Putamen (tissue), 1 donor: ENCODE measurements at regions not wholly inside any gene's neighbourhood (a gene's known extent, or its start where the extent isn't known, plus 50 kb on each side); places are given as distances from the start of the nearest gene placed in this dataset.

Experiments used
- DNase-seq: peaks from one replicate; pipeline ENCODE4 v3.0.0-alpha.2; 2016; ENCODE audit warnings: low spot score

DNA sequence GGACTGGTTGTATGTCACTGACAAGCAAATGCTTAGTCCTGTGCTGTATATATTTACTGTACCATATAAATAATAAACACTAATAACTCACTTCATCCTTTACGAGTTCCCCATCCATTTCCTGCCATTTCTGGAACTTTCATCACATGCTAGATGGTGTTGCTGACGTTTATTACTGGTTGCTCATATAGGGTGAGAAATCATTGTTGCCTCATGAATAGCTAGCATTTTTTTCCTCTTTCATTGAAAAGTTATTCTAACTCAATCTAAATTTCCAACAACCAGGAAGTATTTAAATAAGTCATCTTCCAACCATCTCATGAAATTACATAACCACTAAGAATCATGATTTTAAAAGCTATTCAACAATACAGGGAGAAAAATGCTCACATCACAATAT lies 88.6 kb upstream of the RCN1 start:
- DNase-seq = no peak

- no peak for DNase-seq
Measured at GRCh38 chr11:31997955-31998354, 92.9 kb upstream of the RCN1 start.

- DNase-seq = no peak
Measured at GRCh38 chr11:31996159-31996881, 94.6 kb upstream of the RCN1 start.

GRCh38 chr11:31995525-31996094 lies 95.3 kb upstream of the RCN1 start:
- DNase-seq = no peak

GRCh38 chr11:31995032-31995431 lies 95.8 kb upstream of the RCN1 start:
- DNase-seq = no peak

- no peak for DNase-seq
Measured at GRCh38 chr11:31987118-31988005, 103.5 kb upstream of the RCN1 start.

DNA sequence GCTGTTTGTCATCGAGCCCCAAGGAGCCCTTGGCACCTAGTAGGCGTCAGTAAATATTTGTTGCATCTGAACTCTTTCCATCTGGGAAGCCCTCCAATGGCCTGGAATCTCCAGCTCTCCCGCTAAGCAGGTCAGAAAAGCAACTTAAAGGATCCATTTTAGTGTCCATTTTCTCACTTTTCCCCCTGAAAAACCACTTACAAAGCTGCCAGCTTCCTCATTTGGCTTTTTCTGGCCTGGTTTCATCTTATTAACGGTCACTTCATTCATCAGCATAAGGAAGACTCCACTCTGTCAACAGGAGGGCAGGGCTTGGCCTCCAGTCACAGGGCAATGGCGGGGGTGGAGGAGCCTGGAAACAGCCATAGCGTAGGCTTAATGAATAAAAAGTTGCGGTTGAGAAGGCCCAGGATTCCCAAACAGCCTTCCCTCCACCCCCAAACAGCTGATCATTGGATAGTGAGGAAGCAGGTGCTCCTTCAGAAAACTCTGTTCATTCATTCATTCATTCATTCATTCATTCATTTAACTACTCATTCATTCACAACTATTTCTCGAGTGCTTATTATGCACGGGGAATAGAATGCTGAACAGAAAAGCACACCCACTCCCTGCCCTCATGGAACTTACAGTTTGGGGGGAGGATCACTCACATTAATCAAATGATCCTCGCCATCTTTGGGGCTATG lies 104.5 kb upstream of the RCN1 start:
- DNase-seq = peak; percentile 3

DNA sequence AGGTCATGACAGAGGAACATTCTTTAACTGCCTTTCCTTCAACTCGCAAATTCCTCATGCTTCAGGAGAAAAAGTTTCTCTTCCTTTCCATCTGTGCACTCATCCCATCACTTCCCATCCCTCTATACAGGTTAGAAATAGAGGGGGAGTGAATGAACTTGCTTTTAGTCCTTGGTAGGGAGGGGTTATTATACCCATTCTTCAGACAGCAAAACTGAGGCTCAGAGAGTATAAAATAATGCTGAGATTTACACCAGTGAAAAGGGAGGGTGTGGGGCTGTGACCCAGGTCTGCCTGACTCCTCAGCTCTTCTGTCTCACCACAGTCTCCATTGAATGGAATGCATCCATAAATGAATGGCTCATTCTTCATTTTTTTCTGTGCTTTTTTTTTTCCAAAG lies 109.4 kb upstream of the RCN1 start:
- no peak for DNase-seq

DNA sequence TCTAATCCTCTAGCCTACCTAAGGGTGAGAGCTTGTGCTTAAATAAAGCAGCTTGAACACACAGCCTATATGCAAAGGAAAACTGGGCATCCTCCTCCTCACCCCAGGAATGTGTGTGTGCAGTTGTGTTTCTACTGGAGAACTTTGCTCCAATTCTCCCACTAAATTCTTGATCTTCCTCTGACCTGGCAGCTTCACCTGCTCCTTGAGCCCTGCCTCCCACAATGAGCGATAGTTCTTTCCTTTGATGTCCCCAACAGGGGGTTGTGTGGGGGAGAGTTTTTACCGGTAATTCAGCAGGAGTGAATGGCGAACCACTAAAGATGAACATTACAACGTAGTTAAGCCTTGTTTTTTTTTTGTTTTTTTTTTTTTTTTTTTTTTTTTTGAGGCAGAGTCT lies 113.5 kb upstream of the RCN1 start:
- no peak for DNase-seq

- no peak for DNase-seq
Measured at GRCh38 chr11:31974366-31975136, 116.3 kb upstream of the RCN1 start.

GRCh38 chr11:31973172-31973571 lies 117.7 kb upstream of the RCN1 start:
- no peak for DNase-seq

DNA sequence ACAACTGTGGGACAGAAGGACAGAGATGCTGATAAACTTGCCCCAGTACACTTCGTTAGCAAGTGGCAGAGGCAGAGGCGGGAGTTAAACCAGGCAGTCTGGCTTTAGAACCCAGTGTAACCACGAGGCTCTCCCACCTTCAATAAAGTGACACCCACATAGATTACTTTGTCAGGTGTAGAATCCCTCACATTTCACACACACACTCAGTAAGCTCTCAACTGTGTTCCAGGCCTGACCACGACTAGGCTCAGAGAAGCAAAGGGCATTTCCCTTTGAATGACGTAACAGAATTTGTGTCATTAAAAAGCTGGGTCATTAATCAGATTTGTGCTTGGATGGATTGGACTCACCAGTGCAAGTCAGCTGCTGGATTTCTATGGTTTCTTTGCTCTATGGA lies 118.3 kb upstream of the RCN1 start:
- DNase-seq = no peak

DNA sequence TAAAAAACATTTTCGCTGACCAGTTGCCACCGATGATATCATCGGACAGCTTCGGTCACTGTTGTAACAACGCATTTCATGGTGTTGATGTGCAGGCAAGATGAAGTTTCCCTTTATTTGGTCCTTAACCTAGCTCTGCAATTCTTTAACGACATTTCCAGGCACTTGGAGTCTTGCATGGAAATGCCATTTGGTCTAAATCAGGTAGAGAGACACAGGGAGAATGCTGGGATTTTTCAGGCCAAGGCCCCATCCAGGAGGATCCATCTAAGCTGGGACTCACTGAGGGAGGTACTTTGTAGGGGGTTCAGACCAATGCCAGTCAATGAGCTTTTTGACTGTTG lies 121.5 kb upstream of the RCN1 start:
- no peak for DNase-seq

DNA sequence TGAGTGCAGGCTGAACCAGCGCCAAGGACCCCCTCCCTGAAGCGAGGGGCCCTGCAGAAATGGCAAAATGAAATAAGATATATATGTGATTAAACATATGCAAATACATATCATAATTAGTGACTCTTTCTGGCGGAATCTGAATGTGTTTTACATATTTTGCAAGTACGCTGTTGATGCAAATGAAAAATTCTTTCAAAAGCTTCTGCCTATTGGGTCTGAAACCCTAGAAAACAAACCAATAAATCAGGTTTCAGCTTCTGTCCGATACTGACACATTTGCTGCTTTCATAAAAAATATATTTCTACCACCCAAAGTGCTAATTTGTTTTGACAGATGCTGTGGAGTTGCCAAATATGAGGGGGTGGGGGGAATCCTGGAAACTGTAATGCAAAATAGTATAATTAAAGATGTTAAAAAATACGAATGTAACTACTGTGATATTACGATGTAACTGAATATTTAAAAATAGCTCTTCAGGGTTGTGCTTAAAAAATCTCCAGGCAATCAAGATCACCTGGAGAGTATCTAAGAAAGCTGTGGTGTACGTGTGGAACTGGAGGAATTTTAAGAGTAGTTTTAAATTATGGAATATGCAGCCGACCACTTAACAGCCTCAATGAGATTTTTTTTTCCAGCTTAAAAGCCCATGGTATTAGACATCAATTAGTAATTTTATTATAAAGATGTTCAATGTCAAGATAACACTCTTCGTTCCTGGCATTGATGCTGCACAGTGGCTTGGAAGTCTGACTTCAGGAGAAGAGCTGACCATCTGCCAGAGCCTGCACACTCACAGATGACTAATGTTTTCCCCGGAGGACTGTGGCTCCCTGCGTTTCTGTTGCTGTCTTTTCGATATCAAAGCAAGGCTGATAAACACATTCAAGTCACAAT lies 122.2 kb upstream of the RCN1 start:
- DNase-seq = no peak

DNA sequence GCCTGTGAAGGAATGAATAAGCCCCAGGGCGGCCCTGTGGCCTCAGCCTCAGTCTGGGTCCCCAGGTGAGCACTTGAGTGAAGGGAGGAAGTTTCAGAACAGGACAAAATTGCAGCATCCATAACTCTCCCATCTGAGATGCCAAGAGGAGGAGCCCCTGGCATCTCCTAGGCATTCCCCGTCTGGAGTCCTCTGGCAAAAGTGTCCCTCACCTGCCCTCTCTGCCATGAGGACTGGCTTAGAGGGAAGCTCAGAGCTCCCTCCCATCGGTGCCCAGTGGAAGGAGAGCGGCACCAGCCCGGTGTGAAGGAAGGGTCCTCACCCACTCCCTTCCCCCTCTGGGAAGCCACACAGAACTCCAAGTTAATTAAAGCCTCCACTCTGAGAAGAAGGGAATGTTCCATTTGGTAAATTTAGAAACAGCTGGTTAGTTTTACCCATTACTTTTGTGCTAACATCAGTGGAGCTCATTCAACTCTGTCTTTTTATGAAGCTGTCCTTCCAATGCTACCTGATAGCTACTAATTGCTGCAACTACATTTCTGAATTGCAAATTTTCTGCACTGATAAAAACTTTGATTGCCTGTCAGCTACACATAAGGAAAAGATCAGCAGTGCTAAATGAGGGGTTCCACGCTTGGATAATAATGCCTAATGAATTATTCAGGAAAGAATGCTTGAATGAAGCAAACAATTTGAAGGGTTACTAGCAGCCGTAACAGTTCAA lies 123.3 kb upstream of the RCN1 start:
- no peak for DNase-seq

DNA sequence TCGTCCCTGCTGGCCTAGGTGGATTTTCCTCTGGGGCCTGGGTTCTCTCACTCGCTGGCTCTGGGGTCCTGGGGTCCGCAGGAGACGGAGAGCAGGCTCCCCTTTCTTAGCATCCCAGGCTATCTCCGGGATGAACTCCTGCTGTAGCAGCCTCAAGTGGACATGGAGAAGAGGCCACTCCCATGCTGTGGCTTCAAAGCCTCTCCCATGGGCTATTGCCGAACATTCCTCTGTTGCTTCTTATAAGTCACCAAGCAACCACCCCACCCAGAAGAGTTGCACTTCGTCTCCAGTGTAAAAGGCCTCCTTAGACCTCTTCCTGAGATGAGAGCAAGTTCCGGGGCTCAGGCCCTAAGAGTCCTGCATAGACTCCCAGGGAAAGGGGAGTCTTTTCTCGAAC lies 124.0 kb upstream of the RCN1 start:
- no peak for DNase-seq

DNA sequence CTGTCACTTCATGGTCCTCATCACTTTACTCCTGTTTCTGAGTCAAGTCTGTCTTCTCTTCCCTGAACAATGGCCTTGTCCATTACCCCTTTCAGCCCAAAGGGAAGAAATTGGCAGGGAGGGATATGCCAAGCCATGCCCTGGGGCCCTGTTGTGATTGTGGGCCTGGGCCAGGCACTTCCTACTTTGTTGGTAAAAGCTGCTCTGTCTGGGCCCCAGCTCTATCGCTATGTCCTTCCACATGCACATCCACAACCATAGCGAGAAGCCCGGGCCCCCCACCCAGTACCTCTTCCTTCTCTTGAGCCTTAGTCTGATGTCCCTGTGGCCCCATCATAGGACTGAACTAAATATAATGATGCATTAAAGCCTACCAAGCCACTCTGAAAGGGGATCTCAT lies 126.7 kb upstream of the RCN1 start:
- no peak for DNase-seq

DNA sequence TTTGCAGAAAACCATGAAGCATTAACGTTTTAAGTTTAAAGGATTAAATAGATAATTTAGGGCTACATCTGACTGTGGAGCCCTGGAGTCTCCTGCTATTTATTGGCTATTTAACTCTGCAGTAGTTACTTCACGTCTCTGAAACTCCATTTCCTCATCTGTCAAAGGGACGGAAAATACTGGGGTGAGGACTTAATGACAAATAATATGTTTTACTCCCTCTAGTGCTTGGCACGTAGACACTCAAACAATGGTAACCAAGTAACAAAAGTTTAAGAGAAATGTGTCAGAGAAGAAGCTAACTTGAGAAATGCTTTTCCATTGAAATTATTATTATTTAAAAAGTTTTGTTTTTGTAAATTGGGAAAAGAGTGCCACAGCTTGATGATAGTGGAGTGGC lies 130.7 kb upstream of the RCN1 start:
- no peak for DNase-seq

GRCh38 chr11:31959716-31960115 lies 131.2 kb upstream of the RCN1 start:
- no peak for DNase-seq

- peak; percentile 21 for DNase-seq
Measured at GRCh38 chr11:31958076-31958735, 132.7 kb upstream of the RCN1 start.
